ENCODE measurements at regions not wholly inside any gene's neighbourhood (a gene's known extent, or its start where the extent isn't known, plus 50 kb on each side); places are given as distances from the start of the nearest gene placed in this dataset.

DNA sequence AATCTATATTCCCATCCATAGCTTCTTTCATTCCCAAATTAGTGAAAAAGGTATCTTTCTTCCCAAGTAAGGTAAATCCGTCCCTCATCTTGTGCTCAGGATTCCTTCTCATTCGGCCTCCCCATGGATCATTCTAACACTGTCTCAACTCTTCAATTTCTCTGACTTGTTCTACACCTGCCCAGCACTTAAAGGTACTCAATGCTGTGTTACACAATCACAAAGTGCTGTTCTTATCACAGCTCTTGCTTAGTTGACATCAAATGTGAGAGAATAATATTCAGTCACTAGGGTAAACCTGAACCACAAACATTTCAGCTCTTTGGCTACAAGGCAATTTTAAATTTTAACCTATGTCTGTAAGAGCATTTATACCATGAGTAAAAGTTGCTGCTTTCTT, 94.8 kb downstream of the DIRAS3 start:
- no peak for FAIRE-seq
- Histone ChIP-seq H3K36me3 (ENCODE audit: control insufficient read depth, insufficient read depth, low read length) (no peaks in the 10 kb centered on the region), H3K4me3 (ENCODE audit: low read depth, low read length) (no peak overlapping the region), H3K27me3 (ENCODE audit: control insufficient read depth, insufficient read depth, low read length) (peaks cover 2% of the 10 kb centered on the region)
- no peak for TF ChIP-seq CTCF (IDR thresholded peaks at IDR 0.05; ENCODE audit: insufficient read depth, low read length, severe bottlenecking)
- DNase-seq (ENCODE audit: low read depth) = no peak

- no peak overlapping the region for H3K4me3 ChIP-seq (ENCODE audit: low read depth, low read length)
- H3K36me3 ChIP-seq (ENCODE audit: control insufficient read depth, insufficient read depth, low read length) = no peaks in the 10 kb centered on the region
- DNase-seq (ENCODE audit: low read depth) = no peak
- FAIRE-seq = no peak
- H3K27me3 ChIP-seq (ENCODE audit: control insufficient read depth, insufficient read depth, low read length) = peaks cover 3% of the 10 kb centered on the region
- TF ChIP-seq CTCF (IDR thresholded peaks at IDR 0.05; ENCODE audit: insufficient read depth, low read length, severe bottlenecking) = no peak
Observed at GRCh38 chr1:67953301-67953700, 97.1 kb downstream of the DIRAS3 start.

- no peaks in the 10 kb centered on the region for H3K36me3 ChIP-seq (ENCODE audit: control insufficient read depth, insufficient read depth, low read length)
- no peak for FAIRE-seq
- DNase-seq (ENCODE audit: low read depth) = no peak
- TF ChIP-seq CTCF (IDR thresholded peaks at IDR 0.05; ENCODE audit: insufficient read depth, low read length, severe bottlenecking) = no peak
- no peak overlapping the region for H3K4me3 ChIP-seq (ENCODE audit: low read depth, low read length)
- peaks cover 3% of the 10 kb centered on the region for H3K27me3 ChIP-seq (ENCODE audit: control insufficient read depth, insufficient read depth, low read length)
Observed at GRCh38 chr1:67952071-67952470, 98.4 kb downstream of the DIRAS3 start.

- TF ChIP-seq CTCF (IDR thresholded peaks at IDR 0.05; ENCODE audit: insufficient read depth, low read length, severe bottlenecking) = no peak
- no peak for DNase-seq (ENCODE audit: low read depth)
- H3K4me3 ChIP-seq (ENCODE audit: low read depth, low read length) = no peak overlapping the region
- no peaks in the 10 kb centered on the region for H3K36me3 ChIP-seq (ENCODE audit: control insufficient read depth, insufficient read depth, low read length)
- peak; percentile 50 for FAIRE-seq
- peaks cover 3% of the 10 kb centered on the region for H3K27me3 ChIP-seq (ENCODE audit: control insufficient read depth, insufficient read depth, low read length)
Observed at GRCh38 chr1:67951014-67951413, 99.4 kb downstream of the DIRAS3 start.

DNA sequence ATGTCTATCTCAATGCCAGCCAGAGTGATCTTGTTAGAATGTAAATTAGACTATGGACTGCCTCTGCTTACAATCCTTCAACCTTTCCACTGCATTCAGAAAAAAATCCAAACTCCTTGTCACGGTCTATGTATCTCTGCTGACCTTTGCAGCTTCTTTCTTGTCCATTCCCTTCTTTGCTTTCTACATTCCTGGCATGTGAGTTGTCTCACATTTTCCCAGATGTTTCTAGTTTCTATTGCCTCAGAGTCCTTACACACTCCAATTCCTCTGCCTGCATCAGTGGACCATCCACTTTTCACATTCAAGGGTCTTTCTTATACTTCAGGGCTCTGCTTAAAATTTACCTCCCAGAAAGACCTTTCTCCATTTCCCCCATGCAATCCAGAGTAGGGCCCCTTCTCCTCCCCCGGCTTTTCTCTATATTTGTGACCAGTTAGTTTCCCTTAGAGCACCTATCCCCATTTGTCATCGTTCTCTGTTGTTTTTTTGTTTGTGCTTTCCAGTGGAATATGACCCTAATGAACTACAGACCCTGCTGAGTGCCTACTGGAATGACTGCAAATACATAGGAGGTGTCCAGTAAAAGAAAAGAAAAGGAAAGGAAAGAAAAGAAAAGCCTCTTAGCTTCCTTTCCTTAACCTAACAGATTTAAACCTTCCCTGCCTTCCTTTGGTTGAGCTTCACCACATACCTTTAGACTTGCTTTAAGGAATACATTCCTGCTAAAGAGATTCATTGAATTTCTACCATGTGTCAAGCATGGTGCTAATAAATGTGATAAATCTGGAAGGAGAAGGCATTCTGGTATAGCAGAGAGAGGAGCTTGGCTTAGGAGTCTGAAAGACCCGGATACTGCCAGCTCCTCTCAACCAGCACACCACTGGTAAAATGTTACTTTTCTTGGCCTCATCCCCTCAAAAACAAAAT, 102.0 kb downstream of the DIRAS3 start:
- no peak overlapping the region for H3K4me3 ChIP-seq (ENCODE audit: low read depth, low read length)
- peaks cover 5% of the 10 kb centered on the region for H3K27me3 ChIP-seq (ENCODE audit: control insufficient read depth, insufficient read depth, low read length)
- H3K36me3 ChIP-seq (ENCODE audit: control insufficient read depth, insufficient read depth, low read length) = no peaks in the 10 kb centered on the region
- no peak for TF ChIP-seq CTCF (IDR thresholded peaks at IDR 0.05; ENCODE audit: insufficient read depth, low read length, severe bottlenecking)
- FAIRE-seq (no peak), DNase-seq (ENCODE audit: low read depth) (peak; percentile 20)

Measured in bronchial epithelial cell (primary cell).